Stomach (tissue), 8 donors: ENCODE measurements at regions not wholly inside any gene's neighbourhood (a gene's known extent, or its start where the extent isn't known, plus 50 kb on each side); places are given as distances from the start of the nearest gene placed in this dataset.

Experiments
- DNase-seq, 2 donors: peaks; one replicate each; pipeline versions ENCODE4 v3.0.0 to v3.0.0-alpha.2; 2013 to 2019
- H3K27ac ChIP-seq, 5 donors: fragments of 200-600 bp in 4 of 5; sonication (generic) in 4 of 5; one replicate each; pipeline ENCODE4 v1.5.1; 2013 to 2019; ENCODE audit warnings: mild to moderate bottlenecking in 1 of 5, moderate library complexity in 1 of 5
- H3K27me3 ChIP-seq, 3 donors: fragments of 200-600 bp; sonication (generic); one replicate each; pipeline ENCODE4 v1.5.1; 2017 to 2019; ENCODE audit warnings: mixed run types in 1 of 3
- H3K36me3 ChIP-seq, 4 donors: fragments of 200-600 bp; sonication (generic); 1 replicate in 3 of 4; 2 replicates in 1 of 4; pipeline ENCODE4 v1.5.1; 2016 to 2019
- H3K4me1 ChIP-seq, 4 donors: fragments of 200-600 bp; sonication (generic); one replicate each; pipeline ENCODE4 v1.5.1; 2016 to 2019
- H3K4me3 ChIP-seq, 4 donors: fragments of 200-600 bp; sonication (generic) in 3 of 4; one replicate each; pipeline ENCODE4 v1.5.1; 2016 to 2019; ENCODE audit warnings: mild to moderate bottlenecking in 1 of 4
- H3K9me3 ChIP-seq, 4 donors: fragments of 200-600 bp; sonication (generic); one replicate each; pipeline ENCODE4 v1.5.1; 2016 to 2019
- CTCF ChIP-seq, 7 experiments: fragments of 450-650 bp in 4 of 7; fragments of 200-600 bp in 3 of 7; sonication (generic) in 3 of 7; IDR thresholded peaks; one replicate each; pipeline ENCODE4 v1.5.1; 2016 to 2019; ENCODE audit warnings: antibody characterized with exemption in 7 of 7, control low read depth in 2 of 7, mild to moderate bottlenecking in 1 of 7
- EP300 ChIP-seq: sonication (generic); formaldehyde crosslinking; IDR thresholded peaks from one replicate; pipeline ENCODE4 v1.6.1; 2017; ENCODE audit warnings: antibody characterized with exemption
- POLR2A ChIP-seq, 4 donors: fragments of 450-650 bp; IDR thresholded peaks; one replicate each; pipeline ENCODE4 v1.6.1; 2016; ENCODE audit warnings: antibody characterized with exemption in 4 of 4, control low read depth in 2 of 4, mild to moderate bottlenecking in 1 of 4, moderate library complexity in 1 of 4
- POLR2AphosphoS5 ChIP-seq, 3 donors: sonication (generic); formaldehyde crosslinking; IDR thresholded peaks; one replicate each; pipeline ENCODE4 v1.6.1; 2016; ENCODE audit warnings: antibody characterized with exemption in 3 of 3
- WGBS, 5 donors: extraction: QIAGEN DNeasy Blood & Tissue Kit in 3 of 5; methylation state at CpG; one replicate each; pipeline versions ENCODE4 v1.1.5 to v1.1.7; 2013 to 2018; 5-methylcytosine and 5-hydroxymethylcytosine counted together
- intact Hi-C: fragments of 100-400 bp; cut with DNase I; formaldehyde crosslinking; loops from one replicate; pipeline ENCODE4 v1.15.1; 2023; ENCODE audit warnings: low total_unique reads
- donor health status: healthy with polysubstance abuse.
- donor health status: Bipolar disorder and iron deficiency.
- donor health status: healthy.

GRCh38 chr16:72298961-72299360 is 127.0 kb upstream of the PMFBP1 start:
- intact Hi-C loops = no loop called here
- no peak for TF ChIP-seq EP300
- TF ChIP-seq POLR2AphosphoS5 (IDR thresholded peaks at IDR 0.05) = no peak
- TF ChIP-seq CTCF (IDR thresholded peaks at IDR 0.05) = no peak
- no peak for TF ChIP-seq POLR2A (IDR thresholded peaks at IDR 0.05)
- Histone ChIP-seq H3K27ac (no peak overlapping the region), H3K9me3 (no peaks in the 10 kb centered on the region), H3K27me3 (no peaks in the 10 kb centered on the region), H3K4me3 (no peak overlapping the region), H3K4me1 (peaks cover 0 to 5% (median 0%) of the 10 kb centered on the region in 4 donors), H3K36me3 (no peaks in the 10 kb centered on the region)
- DNase-seq = no peak
- WGBS, 5 donors = 36 to 63% (median 44%) methylated on average over 1 of the region's 1 CpG

DNA sequence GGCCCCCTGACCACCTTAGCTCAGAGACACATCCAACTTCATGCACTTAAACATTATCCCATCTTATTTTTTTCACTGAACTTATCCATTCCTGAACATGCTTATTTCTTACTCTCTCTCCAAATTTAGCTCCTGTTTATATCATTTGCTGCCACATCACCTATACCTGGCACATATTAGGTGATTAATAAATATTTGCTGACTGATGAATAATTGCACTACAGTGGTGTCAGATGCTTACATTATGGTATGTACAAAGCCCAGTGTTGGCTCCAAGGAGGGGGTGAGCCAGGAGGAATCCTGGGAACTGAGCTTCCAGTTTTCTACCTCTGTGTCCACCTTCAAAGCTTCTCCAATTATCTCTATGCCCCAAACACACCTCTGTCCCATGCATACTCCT is 124.0 kb upstream of the PMFBP1 start:
- H3K27ac ChIP-seq = no peak overlapping the region
- no peaks in the 10 kb centered on the region for H3K27me3 ChIP-seq
- intact Hi-C loops = no loop called here
- peaks cover 0 to 5% (median 0%) of the 10 kb centered on the region in 4 donors for H3K4me1 ChIP-seq
- no peaks in the 10 kb centered on the region for H3K36me3 ChIP-seq
- no peak overlapping the region for H3K4me3 ChIP-seq
- DNase-seq = no peak
- H3K9me3 ChIP-seq = no peaks in the 10 kb centered on the region
- TF ChIP-seq POLR2AphosphoS5 (IDR thresholded peaks at IDR 0.05) (no peak), CTCF (IDR thresholded peaks at IDR 0.05) (no peak), POLR2A (IDR thresholded peaks at IDR 0.05) (no peak), EP300 (no peak)

DNA sequence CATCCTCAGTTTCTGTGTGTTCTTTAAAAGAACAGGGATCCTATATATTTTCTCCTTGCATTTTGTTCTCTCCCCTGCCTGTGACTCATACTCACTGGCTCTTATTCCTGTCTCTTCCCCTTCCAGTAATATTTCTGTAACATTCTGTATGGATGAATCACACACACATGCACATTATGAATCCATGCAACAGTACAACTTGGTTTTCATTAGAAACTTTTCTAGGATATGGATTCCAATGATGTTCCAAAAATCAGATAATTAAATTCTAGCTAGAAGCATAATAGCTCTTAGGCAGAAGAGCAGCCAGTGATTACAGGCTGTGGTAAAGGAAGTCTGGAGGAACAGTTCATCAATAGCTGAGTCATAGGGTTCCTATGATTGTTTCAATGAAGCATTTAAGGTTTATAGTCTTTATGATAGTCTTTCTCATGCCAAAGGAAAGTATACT is 119.6 kb upstream of the PMFBP1 start:
- TF ChIP-seq CTCF (IDR thresholded peaks at IDR 0.05) (no peak), POLR2A (IDR thresholded peaks at IDR 0.05) (no peak), EP300 (no peak), POLR2AphosphoS5 (IDR thresholded peaks at IDR 0.05) (peak in 1 of 3 donors; percentile 6)
- peak in 1 of 2 donors; percentile 13 for DNase-seq

DNA sequence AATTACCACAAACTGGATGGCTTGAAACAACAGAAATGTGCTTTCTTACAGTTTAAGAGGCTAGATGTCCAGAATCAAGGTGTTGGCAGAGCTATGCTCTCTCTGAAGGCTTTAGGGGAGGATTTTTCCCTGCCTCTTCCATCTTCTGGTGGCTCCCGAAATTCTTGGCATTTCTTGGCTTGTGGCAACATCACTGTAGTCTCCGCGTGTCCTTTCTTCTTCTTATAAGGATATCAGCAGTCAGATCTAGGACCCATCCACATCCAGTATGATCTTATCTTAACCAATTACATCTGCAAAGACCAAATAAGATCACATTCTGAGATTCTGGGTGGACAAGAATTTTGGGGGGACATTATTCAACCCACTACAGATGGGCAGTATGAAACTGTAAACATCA is 119.2 kb upstream of the PMFBP1 start:
- Histone ChIP-seq H3K36me3 (no peaks in the 10 kb centered on the region), H3K27me3 (no peaks in the 10 kb centered on the region), H3K4me3 (no peak overlapping the region), H3K9me3 (no peaks in the 10 kb centered on the region), H3K4me1 (no peaks in the 10 kb centered on the region), H3K27ac (no peak overlapping the region)
- 82 to 89% (median 85%) methylated on average over 3 of the region's 3 CpGs for WGBS, 5 donors
- no peak for DNase-seq
- TF ChIP-seq POLR2AphosphoS5 (IDR thresholded peaks at IDR 0.05) = no peak
- no peak for TF ChIP-seq POLR2A (IDR thresholded peaks at IDR 0.05)
- no peak for TF ChIP-seq CTCF (IDR thresholded peaks at IDR 0.05)
- no peak for TF ChIP-seq EP300
- intact Hi-C loops = no loop called here

More for the DNA sequence above, 119.6 kb upstream of the PMFBP1 start:
- no peaks in the 10 kb centered on the region for H3K27me3 ChIP-seq
- H3K27ac ChIP-seq = peak overlapping the region in 1 of 5 donors; percentile 45
- H3K4me3 ChIP-seq = no peak overlapping the region
- H3K36me3 ChIP-seq = no peaks in the 10 kb centered on the region
- no peaks in the 10 kb centered on the region for H3K9me3 ChIP-seq
- intact Hi-C loops = no loop called here
- no peaks in the 10 kb centered on the region for H3K4me1 ChIP-seq
